Large intestine (tissue), 3 donors: ENCODE measurements at regions not wholly inside any gene's neighbourhood (a gene's known extent, or its start where the extent isn't known, plus 50 kb on each side); places are given as distances from the start of the nearest gene placed in this dataset.

Experiments
- DNase-seq, 2 donors: peaks; one replicate each; pipeline versions ENCODE4 v3.0.0 to v3.0.0-alpha.2; 2013
- H3K27ac ChIP-seq: one replicate; pipeline ENCODE4 v1.5.1; 2013; ENCODE audit warnings: low read length
- H3K27me3 ChIP-seq: 2 replicates; pipeline ENCODE4 v1.6.1; 2013; ENCODE audit warnings: low read length; ENCODE audit not compliant: control insufficient read depth, insufficient read depth
- H3K36me3 ChIP-seq: 2 replicates; pipeline ENCODE4 v1.6.1; 2013; ENCODE audit warnings: low read length; ENCODE audit not compliant: control insufficient read depth, insufficient read depth
- H3K4me1 ChIP-seq: one replicate; pipeline ENCODE4 v1.6.1; 2013; ENCODE audit warnings: low read length; ENCODE audit not compliant: control insufficient read depth, insufficient read depth
- H3K4me3 ChIP-seq: one replicate; pipeline ENCODE4 v1.5.1; 2013; ENCODE audit warnings: low read length
- H3K9me3 ChIP-seq: one replicate; pipeline ENCODE4 v1.6.1; 2013; ENCODE audit warnings: mild to moderate bottlenecking, low read depth, low read length, moderate library complexity; ENCODE audit not compliant: control insufficient read depth
- WGBS: methylation state at CpG from one replicate; pipeline ENCODE4 v1.1.5; 2013; ENCODE audit warnings: low lambda C conversion rate; ENCODE audit not compliant: insufficient coverage; 5-methylcytosine and 5-hydroxymethylcytosine counted together

DNA sequence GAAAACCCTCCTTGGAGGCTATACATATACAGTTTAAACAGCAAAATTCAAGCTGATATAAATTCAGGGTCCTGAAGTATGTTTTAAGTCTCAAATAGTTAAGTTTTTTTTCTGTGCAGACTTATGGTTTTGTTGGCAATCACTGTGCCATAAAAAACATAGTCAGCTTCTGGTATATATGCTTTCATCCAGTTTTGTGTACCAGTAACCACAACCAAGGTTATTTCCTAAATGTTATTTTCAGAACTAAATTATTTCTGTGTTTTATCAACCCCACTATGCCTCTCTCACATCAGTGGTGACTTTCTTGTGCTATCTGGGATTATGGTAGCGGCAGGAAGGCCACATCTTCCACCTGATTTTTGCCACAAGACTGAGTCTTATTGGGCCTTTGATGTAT is 107.7 kb upstream of the SMARCA2 start:
- Histone ChIP-seq H3K36me3 (no peaks in the 10 kb centered on the region), H3K27me3 (no peaks in the 10 kb centered on the region), H3K4me1 (no peaks in the 10 kb centered on the region), H3K27ac (no peak overlapping the region), H3K9me3 (no peaks in the 10 kb centered on the region), H3K4me3 (no peak overlapping the region)
- no CpG with 5 or more reads among the region's 1 CpG for WGBS
- no peak for DNase-seq

DNA sequence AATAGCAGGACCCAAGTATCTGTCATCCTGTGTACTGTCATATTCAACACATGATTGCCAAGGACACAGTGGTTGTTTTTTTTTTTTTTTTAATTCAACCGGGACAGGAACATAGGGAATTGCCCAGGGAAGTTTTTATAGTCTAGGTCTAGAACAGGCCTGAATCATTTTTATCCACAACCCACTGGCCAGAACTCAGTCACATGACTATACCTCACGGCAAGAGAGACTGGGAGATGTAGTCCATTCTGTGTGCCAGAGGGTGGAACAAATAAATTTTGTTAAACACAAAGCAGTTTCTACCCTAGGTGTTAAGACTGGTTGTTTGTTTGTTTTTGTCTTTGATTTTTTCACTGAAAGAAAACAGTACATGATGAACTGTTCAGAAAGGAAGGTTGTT is 105.8 kb upstream of the SMARCA2 start:
- Histone ChIP-seq H3K36me3 (no peaks in the 10 kb centered on the region), H3K27ac (no peak overlapping the region), H3K4me3 (no peak overlapping the region), H3K4me1 (no peaks in the 10 kb centered on the region), H3K9me3 (no peaks in the 10 kb centered on the region), H3K27me3 (no peaks in the 10 kb centered on the region)
- no peak for DNase-seq
- WGBS = no CpG with 5 or more reads among the region's 2 CpGs

DNA sequence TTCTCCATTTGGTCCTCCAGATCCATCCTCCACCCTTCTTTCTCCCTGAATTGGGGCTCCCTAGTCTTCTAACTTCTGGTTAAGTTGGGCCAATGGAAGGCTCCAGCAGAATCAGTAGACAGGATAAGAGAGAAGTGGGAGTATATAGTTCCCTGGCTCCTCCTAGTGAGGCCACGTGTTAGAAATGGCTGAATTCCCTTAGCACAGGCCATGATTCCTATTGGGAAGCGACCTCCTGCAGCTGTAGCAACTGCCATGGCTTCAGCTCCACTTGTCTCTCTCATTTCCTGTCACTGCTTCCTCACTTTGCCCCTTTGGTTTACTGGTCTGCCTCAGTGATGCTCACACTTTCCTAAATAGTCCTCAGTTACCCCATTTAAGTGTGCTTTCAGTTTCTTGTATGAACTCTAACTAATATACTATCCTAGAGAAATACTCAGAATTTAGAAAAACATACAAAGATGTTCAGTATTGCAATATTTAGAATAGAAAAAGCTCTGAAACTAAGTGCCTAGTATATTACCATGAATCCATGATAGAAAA is 104.8 kb upstream of the SMARCA2 start:
- no peaks in the 10 kb centered on the region for H3K27me3 ChIP-seq
- H3K36me3 ChIP-seq = no peaks in the 10 kb centered on the region
- no peaks in the 10 kb centered on the region for H3K4me1 ChIP-seq
- H3K9me3 ChIP-seq = no peaks in the 10 kb centered on the region
- H3K4me3 ChIP-seq = no peak overlapping the region
- H3K27ac ChIP-seq = no peak overlapping the region
- DNase-seq = no peak
- no CpG with 5 or more reads among the region's 2 CpGs for WGBS

DNA sequence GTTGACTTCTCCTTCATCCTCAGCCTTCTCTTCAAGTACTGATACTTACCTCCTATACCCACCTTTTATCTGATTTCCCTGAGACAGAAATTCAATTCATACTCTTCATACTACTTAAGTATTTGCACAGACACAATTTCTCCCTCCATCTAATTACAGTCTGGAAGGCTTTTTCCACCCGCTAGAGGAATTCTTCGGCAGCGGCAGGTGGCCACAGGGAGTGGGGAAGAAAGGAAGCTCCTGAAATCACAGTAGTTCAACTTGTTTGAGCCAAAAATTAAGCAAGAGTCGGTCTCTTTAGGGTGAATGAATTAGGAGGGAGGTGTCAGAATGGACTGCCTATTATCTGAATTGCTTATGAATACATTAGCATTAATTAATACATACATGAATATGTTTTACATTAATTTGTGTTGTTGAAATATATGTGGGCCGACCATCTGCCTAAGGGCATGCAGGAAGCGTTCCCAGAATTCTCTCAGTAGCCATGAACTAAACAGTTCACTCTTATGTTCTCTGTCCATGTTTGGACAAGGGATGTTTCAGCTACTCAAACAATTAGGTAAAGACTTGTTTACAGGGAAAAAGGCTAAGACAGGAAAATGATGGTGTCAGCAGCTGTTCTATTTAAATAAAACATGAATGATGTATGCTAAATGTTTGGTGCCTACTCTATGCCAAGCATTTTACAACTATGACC is 101.4 kb upstream of the SMARCA2 start:
- no peaks in the 10 kb centered on the region for H3K9me3 ChIP-seq
- no peak overlapping the region for H3K27ac ChIP-seq
- 86% methylated on average over 2 of the region's 6 CpGs for WGBS
- H3K4me1 ChIP-seq = no peaks in the 10 kb centered on the region
- H3K27me3 ChIP-seq = no peaks in the 10 kb centered on the region
- DNase-seq = no peak
- no peaks in the 10 kb centered on the region for H3K36me3 ChIP-seq
- no peak overlapping the region for H3K4me3 ChIP-seq

DNA sequence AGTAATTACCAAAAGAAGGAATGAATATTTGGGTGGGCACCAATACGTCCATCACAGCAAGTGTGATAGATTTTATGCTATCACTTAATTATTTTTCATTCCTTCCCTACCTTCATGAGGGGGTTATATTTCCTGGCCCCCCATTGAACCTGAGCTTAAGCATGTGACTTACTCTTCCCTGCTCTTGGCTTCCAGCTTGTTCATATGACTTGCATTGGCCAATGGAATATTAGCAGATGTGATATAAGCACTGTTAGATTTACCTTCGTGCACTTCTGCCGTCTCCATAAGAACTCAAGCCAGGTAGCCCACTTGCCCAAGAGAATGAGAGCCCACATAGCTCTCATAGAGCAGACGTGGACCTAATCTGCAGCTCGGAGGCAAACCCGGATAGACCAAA is 99.1 kb upstream of the SMARCA2 start:
- Histone ChIP-seq H3K27ac (no peak overlapping the region), H3K4me1 (no peaks in the 10 kb centered on the region), H3K27me3 (peaks cover 2% of the 10 kb centered on the region), H3K9me3 (no peaks in the 10 kb centered on the region), H3K36me3 (no peaks in the 10 kb centered on the region), H3K4me3 (no peak overlapping the region)
- DNase-seq = no peak
- 80% methylated on average over 1 of the region's 6 CpGs for WGBS

DNA sequence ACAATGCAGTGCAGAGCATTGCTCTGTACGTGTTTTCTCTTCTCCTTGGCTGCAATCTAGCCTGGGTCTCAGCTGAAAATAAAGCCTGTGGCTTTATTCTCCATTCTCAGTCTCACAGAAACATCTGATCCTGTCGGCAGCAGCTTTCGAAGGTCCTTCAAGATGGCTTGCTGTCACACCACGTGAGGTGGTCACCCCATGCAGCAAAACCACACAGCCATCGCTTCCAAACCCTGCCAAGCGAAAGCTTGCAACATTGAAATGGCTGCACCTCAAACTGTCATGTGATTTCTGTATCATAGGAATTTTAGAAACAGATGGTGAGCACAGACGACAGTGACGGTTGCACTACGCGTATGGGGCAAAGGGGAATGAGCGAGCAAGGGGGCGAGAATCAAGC is 98.5 kb upstream of the SMARCA2 start:
- Histone ChIP-seq H3K4me1 (no peaks in the 10 kb centered on the region), H3K27ac (no peak overlapping the region), H3K27me3 (peaks cover 2% of the 10 kb centered on the region), H3K9me3 (no peaks in the 10 kb centered on the region), H3K4me3 (no peak overlapping the region), H3K36me3 (no peaks in the 10 kb centered on the region)
- WGBS = 92% methylated on average over 2 of the region's 12 CpGs
- DNase-seq = no peak

DNA sequence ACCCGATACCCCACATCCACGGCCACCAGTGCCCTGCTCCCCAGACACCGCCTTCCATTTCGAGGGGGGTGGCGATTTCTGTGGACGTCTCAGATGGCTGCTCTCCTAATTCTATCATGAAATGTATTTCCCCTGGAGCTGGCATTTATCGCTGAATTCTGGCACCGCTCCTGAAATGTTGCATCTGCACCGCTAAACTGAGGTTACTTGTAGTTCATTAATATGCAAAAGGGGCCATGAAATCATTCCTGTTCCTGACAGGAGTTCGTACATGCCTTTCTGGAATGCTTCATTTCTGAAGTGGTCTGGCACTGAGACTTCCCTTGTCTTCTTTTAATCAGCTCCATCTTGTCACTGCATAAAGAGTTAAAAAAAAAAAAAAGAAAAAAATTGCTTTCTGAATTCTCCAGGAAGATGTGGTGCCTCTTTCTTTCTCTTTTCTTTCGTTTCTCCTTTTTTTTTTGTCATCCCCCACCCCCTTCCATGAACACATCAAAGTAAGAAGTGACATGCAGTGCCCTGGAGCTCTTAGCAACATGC is 97.7 kb upstream of the SMARCA2 start:
- DNase-seq = peak in 1 of 2 donors; percentile 9
- Histone ChIP-seq H3K27ac (no peak overlapping the region), H3K36me3 (no peaks in the 10 kb centered on the region), H3K4me1 (no peaks in the 10 kb centered on the region), H3K27me3 (peaks cover 2% of the 10 kb centered on the region), H3K4me3 (no peak overlapping the region), H3K9me3 (no peaks in the 10 kb centered on the region)
- 40% methylated on average over 1 of the region's 11 CpGs for WGBS

DNA sequence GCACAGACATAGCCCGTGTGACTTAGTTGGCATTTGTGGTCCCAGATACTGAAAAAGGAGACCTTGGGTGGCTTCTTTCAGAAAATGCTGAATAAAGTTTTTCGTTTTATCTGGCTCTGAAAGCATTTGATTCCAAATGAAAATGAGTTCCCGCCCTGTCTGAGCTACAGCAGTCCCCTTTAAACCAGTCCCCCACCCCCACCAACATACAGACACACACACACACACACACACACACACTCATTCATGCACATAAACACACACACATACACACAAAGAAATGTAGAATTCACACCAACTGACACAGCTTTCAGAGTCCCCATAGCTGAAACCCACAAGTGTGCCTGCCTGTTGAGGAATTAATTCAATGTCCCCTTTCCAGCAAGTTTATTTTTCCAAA is 97.0 kb upstream of the SMARCA2 start:
- no peak overlapping the region for H3K4me3 ChIP-seq
- H3K4me1 ChIP-seq = no peaks in the 10 kb centered on the region
- no peak for DNase-seq
- peaks cover 2% of the 10 kb centered on the region for H3K27me3 ChIP-seq
- WGBS = no CpG with 5 or more reads among the region's 3 CpGs
- H3K27ac ChIP-seq = no peak overlapping the region
- no peaks in the 10 kb centered on the region for H3K9me3 ChIP-seq
- H3K36me3 ChIP-seq = no peaks in the 10 kb centered on the region

DNA sequence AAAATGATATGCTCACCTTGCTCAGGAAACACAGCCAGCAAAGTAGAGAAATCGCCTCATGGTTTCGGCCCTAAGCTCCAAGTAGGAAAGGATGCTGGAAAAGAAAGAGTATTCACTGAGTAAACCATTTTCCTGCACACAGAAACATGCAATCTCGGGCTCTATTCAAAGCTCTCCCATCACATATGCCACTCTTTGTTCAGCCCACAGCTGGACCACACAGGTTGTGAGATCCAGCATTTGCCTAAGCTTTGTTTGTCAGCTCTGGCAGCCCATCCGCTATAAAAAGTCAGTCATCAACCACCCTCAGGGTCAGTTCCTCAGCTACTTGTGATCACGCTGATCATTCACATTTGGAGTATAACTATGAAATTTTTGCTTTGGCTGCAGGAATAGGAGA is 96.5 kb upstream of the SMARCA2 start:
- H3K36me3 ChIP-seq = no peaks in the 10 kb centered on the region
- H3K9me3 ChIP-seq = no peaks in the 10 kb centered on the region
- H3K27me3 ChIP-seq = peaks cover 2% of the 10 kb centered on the region
- DNase-seq = no peak
- H3K4me3 ChIP-seq = no peak overlapping the region
- H3K27ac ChIP-seq = no peak overlapping the region
- H3K4me1 ChIP-seq = no peaks in the 10 kb centered on the region
- WGBS = no CpG with 5 or more reads among the region's 5 CpGs

DNA sequence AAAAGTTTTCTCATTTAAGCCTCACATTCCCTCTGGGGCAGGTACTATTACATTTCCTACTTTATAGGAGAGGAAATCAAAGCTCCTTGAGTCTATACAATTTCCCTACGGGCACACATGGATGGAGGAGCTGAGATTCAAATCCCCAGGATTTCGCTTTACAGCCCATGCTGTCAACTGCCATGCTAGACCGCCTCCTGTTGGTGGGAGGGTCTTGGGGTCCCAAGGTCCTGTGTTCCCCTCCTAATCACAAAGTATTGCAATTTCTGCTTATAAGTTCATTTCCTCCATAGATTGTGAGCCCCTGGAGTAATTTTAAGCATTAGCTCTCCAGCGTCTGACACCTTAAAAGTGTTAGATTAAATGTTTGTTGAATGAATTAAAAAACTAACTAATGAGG is 95.9 kb upstream of the SMARCA2 start:
- 92% methylated on average over 2 of the region's 4 CpGs for WGBS
- no peak overlapping the region for H3K4me3 ChIP-seq
- no peak for DNase-seq
- H3K4me1 ChIP-seq = no peaks in the 10 kb centered on the region
- H3K27me3 ChIP-seq = peaks cover 2% of the 10 kb centered on the region
- no peaks in the 10 kb centered on the region for H3K9me3 ChIP-seq
- H3K27ac ChIP-seq = no peak overlapping the region
- H3K36me3 ChIP-seq = no peaks in the 10 kb centered on the region

DNA sequence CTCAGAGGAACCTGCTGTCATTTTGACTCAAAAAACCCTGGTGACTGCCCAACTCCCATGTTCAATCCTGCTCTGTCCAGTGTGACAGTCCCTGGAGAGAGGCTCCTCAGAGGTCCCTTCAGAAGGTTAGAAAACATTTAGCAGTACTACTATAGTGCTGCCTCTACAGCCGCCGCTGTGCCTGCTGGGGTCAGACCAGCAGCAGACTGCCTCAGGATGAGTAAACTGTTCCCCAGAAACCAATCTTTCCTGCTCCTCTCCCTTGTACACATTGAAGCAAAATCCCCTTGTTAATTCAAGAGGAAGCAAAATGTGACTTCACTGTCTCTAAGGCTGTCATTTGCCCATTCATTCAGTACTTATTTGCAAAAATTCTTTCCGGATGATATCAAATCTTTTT is 94.8 kb upstream of the SMARCA2 start:
- Histone ChIP-seq H3K9me3 (no peaks in the 10 kb centered on the region), H3K27me3 (peaks cover 2% of the 10 kb centered on the region), H3K36me3 (no peaks in the 10 kb centered on the region), H3K4me3 (no peak overlapping the region), H3K27ac (no peak overlapping the region), H3K4me1 (no peaks in the 10 kb centered on the region)
- DNase-seq = no peak
- 100% methylated on average over 1 of the region's 3 CpGs for WGBS
